G401.6 (cell line): ENCODE measurements at regions not wholly inside any gene's neighbourhood (a gene's known extent, or its start where the extent isn't known, plus 50 kb on each side); places are given as distances from the start of the nearest gene placed in this dataset.
"Not testable (repeated sequence)": the region's sequence is repeated elsewhere in the genome, so short reads cannot be mapped to it uniquely, and the experiment has no call there.

Experiments used
- FAIRE-seq: peaks from 2 replicates; lab custom pipeline; 2012; peaks lifted over from hg19 to GRCh38; lab: Jason Lieb, UNC

DNA sequence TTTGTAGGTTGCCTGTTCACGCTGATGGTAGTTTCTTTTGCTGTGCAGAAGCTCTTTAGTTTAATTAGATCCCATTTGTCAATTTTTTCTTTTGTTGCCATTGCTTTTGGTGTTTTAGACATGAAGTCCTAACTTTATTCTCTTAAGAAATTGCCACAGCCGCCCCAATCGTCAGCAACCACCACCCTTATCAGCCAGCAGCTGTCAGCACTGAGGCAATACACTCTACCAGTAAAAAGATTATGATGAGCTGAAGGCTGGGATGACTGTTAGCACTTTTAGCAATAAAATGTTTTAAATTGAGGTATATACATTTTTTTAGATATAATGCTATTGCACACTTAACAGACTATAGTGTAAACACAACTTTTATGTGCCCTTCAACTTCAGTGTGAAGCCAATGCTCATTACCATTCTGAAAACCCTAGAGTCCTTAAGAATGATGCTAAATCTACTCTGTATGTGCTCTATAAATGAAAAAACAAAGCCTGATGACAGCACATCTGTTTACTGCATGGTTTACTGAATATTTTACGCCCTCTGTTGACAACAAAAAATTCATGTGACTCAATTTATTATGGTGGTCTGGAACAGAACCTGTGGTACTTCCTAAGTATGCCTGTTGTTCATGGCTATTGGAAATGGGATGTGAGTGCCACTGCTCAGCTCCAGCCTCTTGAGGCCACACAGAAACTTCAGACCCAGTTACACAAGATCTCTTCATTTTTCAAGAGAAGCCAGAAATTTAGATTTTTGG, 197.4 kb downstream of the DUSP6 start:
- no peak for FAIRE-seq

- no peak for FAIRE-seq
Measured at GRCh38 chr12:89153341-89153740, 199.0 kb downstream of the DUSP6 start.

- no peak for FAIRE-seq
Measured at GRCh38 chr12:89151536-89151935, 200.8 kb downstream of the DUSP6 start.

GRCh38 chr12:89150789-89151188, 201.5 kb downstream of the DUSP6 start:
- not testable (repeated sequence) for FAIRE-seq

DNA sequence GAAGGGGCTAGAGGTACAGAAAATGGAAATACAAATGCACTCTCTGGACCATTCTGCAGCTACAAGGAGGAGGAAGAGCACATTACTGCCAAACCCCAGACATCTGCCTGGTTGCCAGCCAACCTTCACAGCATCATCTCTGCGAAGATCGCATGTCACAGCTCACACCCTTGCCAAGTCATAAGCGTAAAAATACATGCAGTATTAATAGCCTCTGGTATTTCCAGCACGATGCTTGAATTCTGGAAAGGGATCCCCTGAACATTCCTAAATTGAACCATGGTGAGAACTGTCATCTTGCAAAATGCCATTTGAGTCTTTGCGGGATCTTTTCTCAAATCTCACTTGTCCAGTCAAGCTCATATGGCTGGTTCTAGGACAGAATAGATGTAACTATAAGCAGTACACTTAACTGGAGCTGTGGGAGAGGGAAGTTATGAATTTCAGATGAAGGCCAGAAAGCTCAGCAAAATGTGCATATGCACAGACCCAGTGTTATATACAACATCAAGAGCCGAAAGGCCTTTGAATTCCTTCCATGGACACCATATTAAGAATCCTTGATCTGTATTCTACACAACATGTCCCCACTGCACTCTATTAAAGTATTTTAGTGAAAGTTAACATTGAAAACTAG, 211.6 kb downstream of the DUSP6 start:
- no peak for FAIRE-seq

DNA sequence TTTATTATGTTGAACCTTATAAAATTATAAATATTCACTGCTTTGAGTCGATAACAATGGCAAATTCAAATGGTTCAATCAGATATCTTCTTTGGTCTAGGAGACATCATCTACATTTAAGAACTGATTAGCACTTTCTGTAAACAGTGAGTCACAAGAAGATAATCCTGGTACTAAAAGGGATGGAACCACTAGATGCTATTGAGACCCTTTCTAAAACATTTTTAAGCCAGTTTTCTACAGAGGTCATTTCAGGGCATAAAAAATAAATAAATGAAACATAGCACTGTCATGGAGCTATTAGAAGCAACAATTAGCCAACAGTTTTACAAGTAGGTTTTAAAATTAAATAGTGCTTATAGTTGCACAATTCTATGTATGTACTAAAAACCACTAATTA, 212.2 kb downstream of the DUSP6 start:
- FAIRE-seq = no peak

DNA sequence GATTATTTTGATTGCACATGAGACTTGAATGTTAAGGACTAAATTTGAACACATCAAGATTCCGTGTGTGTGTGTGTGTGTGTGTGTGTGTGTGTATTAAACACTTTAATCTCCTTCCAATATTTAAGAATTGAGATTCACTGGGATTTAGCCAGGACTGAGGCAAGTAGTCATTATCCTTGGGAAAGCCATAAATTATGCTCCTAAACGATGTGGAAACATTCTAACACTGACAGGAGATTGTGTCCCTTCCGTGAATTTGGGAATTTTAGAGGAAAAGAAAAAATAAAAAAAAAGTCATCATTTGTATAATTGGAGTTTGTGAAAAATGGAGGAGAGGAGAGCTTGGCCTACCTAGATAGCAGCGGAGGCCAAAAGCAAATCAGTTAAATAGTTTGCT, 212.9 kb downstream of the DUSP6 start:
- no peak for FAIRE-seq

GRCh38 chr12:89138048-89138852, 214.1 kb downstream of the DUSP6 start:
- no peak for FAIRE-seq

DNA sequence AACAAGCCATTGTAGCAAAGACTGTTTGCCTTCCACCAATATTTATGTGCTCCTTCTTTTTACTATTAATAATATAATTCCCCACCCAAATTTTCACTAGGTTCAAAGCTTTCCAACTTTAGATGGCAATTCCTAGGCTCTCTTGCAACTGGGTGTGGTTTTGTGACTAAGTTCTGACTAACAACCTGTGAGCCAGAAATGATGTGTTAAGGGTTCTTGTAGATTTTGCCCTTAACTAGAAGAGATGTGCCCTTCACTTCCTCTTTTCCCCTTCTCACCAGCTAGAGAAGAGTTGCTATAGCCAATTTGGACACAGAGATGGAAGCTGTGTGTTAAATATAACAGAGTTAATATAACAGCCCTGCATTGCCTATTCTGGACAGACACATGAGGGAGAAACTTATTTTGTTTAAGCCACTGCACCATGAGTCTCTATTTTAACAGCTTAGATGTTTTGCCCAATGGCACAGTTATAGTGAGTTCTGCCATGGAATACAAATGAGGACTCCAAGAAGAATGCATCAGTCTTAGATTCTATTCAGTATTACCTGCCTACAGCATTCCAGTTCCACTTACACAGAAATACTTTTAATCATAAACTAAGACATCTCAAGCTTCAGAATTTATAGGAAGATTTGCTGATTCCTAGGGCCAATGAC, 216.2 kb downstream of the DUSP6 start:
- no peak for FAIRE-seq

DNA sequence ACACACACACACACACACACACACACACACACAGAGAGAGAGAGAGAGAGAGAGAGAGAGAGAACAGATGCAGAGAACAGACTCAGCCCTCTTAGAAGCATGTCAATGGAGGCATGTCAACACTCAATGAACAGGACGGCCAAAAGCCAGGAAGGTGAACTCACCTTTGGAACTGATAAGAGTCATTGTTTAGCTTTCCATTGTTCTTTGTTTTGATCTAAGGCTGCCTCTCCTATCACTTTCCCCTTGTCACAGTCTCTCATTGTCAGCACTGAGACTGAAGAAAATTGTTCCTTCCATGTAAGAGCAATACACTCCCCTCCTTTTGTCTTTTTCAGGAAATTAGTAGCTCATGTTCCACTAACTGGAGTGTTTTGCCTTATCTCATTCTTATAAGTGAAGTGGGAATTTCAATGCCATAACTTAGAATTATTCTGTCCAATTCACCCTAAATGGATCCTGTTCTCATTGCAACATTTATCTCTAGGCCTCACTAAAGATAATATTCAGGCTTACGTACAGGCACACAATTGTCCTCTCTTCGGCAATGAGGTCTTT, 218.0 kb downstream of the DUSP6 start:
- no peak for FAIRE-seq

DNA sequence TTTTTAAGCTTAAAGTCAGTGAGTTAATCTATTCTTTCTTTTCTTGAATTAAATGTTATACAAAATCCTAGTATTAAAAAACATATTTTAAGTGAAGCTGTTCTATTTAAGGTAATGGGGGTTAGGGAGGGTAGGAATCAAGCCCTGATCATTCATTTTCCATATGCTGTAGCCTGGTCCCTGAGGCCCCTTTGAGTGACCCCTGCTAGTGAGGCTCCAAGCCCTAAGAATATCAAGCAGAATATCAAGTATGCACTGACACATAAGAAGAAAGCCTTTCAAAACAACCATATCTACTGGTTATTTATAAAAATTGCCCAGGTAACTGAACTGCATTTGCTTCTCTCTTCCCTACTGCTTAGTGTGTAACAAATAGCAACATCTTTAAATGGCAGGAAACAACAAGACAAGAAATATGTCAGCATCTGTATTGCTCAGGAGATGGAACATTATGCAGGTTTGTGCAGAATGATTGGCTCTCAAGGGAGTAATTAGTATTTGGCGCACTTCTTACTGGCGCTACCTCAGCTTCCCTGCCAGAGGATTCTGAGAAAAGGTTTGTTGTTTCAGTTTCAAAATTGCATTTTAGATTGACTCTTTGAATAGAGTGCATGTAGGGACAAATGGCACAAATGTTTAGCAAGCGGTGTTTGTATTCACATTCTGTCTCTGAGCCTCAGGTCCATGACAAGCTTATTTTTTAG, 223.0 kb downstream of the DUSP6 start:
- no peak for FAIRE-seq

DNA sequence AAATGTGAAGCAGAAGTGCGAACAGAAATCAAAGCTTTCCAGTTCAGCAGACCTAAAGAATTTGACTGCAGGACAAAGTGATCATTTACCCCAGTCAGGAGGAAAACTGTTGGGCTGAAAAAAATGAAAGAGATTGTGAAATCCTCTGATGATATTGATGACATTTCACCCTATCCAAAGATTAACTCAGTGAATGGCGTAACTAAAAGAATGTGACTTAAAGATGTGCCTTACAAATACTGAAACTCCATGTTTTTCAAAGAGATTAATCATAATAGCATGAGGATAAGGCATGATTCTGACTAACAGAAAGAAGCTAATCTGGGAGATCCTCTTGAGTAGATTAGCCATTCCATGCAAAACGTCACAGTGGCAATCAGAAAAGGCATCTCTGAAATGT, 225.6 kb downstream of the DUSP6 start:
- no peak for FAIRE-seq

- no peak for FAIRE-seq
Measured at GRCh38 chr12:89122852-89123251, 229.4 kb downstream of the DUSP6 start.

GRCh38 chr12:89117448-89118034, 234.8 kb downstream of the DUSP6 start:
- no peak for FAIRE-seq

DNA sequence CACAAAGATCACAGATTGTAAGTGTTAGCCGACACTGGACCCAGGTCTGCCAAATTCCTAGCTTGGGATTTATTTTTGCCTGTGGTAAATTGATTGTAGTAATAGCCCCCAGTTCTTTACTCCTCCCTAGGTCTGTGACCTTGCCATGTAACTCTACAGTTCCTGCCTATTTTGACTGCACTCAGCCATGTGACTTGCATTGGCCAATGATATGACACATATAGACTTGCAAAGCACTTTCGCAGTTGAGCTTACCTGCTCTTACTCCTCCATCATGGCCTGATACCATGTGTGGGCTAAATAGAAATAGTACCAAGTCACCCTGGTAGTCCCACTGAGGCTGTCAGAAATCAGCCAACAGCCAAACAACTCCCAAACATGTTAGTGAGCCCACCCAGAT, 240.3 kb downstream of the DUSP6 start:
- FAIRE-seq = no peak

DNA sequence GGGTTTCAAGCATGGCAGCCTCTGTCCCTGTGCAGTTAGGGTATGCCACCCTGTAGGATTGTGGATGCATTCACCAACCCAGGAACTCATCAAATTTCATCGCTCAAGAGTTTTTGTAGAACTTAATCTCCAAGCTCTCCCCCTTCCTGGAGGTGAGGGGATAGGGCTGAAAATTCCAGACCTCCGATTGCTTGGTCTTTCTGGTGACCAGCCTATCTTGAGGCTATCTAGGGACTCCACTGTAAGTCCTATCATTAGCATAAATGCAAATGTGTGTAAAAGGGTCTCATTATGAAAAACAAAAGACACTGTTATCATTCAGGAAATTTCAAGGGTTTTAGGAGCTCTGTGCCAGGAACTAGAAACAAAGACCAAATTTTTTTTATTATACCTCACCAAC, 244.0 kb downstream of the DUSP6 start:
- no peak for FAIRE-seq

GRCh38 chr12:89106950-89107349, 245.4 kb downstream of the DUSP6 start:
- no peak for FAIRE-seq

GRCh38 chr12:89105243-89105642, 247.1 kb downstream of the DUSP6 start:
- FAIRE-seq = no peak

GRCh38 chr12:89103831-89104230, 248.5 kb downstream of the DUSP6 start:
- no peak for FAIRE-seq

- FAIRE-seq = no peak
Measured at GRCh38 chr12:89101440-89101839, 250.9 kb downstream of the DUSP6 start.

DNA sequence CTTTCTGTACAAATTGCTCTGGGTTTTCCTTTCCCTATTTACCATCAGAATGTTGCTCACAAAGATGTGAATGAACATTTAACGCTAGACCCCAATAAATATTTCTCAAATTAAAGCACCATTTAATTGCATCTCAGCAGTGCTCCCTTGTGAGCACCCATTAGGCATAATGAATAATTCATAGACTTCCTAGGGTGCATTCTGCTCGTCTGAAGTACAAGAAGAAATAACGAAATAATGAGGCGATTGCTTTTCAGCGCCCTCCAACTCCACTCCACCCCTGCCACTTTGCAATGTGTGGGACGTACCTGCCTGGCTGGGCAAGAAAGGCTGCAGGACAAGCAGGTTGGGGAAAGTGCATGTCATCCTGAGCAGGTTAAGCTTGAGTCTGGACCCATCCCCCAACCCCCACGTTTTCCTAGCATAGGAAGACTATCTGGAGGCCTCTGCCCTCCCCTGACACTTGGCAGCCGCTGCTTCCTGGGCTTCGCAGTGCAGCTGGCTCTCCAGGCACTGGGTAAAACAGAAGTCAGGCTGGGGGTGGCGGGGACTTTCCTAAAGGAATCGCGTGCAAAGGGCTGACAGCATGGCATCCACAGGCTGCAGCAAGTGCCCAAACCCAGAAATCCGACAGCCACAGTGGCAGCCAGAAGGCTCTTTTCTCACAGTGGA, 253.7 kb downstream of the DUSP6 start:
- FAIRE-seq = no peak
